Dendritic cell treated with granulocyte-macrophage colony-stimulating factor and Interleukin-4, amounts not matched to agents 40 ng/mL and 50 ng/mL, for 4 days (primary cell): ENCODE measurements at regions not wholly inside any gene's neighbourhood (a gene's known extent, or its start where the extent isn't known, plus 50 kb on each side); places are given as distances from the start of the nearest gene placed in this dataset.

Source experiments
- H3K27ac Mint-ChIP-seq: one replicate; pipeline ENCODE4 v1.8.0; 2022; ENCODE audit warnings: mild to moderate bottlenecking, mixed read lengths
- H3K27me3 Mint-ChIP-seq: one replicate; pipeline ENCODE4 v1.8.0; 2022; ENCODE audit warnings: mild to moderate bottlenecking, mixed read lengths
- H3K36me3 Mint-ChIP-seq: one replicate; pipeline ENCODE4 v1.8.0; 2022; ENCODE audit warnings: low read depth, mixed read lengths
- H3K4me1 Mint-ChIP-seq: one replicate; pipeline ENCODE4 v1.8.0; 2022; ENCODE audit warnings: low read depth, mixed read lengths
- H3K4me3 Mint-ChIP-seq: one replicate; pipeline ENCODE4 v1.8.0; 2022; ENCODE audit warnings: mild to moderate bottlenecking, moderate library complexity, mixed read lengths
- H3K9me3 Mint-ChIP-seq: one replicate; pipeline ENCODE4 v1.8.0; 2022; ENCODE audit warnings: mixed read lengths
- intact Hi-C: fragments of 100-400 bp; cut with micrococcal nuclease; formaldehyde crosslinking; loops from one replicate; pipeline ENCODE4 v1.15.0; 2022

GRCh38 chr20:24733416-24733815 lies 215.7 kb upstream of the CST7 start:
- H3K4me3 Mint-ChIP-seq, result no peak overlapping the region
- intact Hi-C loops, result no loop called here
- no peaks in the 10 kb centered on the region for H3K4me1 Mint-ChIP-seq
- no peak overlapping the region for H3K27ac Mint-ChIP-seq
- no peaks in the 10 kb centered on the region for H3K36me3 Mint-ChIP-seq
- no peaks in the 10 kb centered on the region for H3K9me3 Mint-ChIP-seq
- H3K27me3 Mint-ChIP-seq, result no peaks in the 10 kb centered on the region

GRCh38 chr20:24734139-24734538 lies 214.9 kb upstream of the CST7 start:
- Mint-ChIP-seq H3K9me3 (no peaks in the 10 kb centered on the region), H3K4me1 (peaks cover 3% of the 10 kb centered on the region), H3K36me3 (no peaks in the 10 kb centered on the region), H3K27ac (no peak overlapping the region), H3K4me3 (no peak overlapping the region), H3K27me3 (no peaks in the 10 kb centered on the region)
- intact Hi-C loops, result no loop called here

GRCh38 chr20:24735263-24735662 lies 213.8 kb upstream of the CST7 start:
- Mint-ChIP-seq H3K36me3 (no peaks in the 10 kb centered on the region), H3K27ac (no peak overlapping the region), H3K27me3 (no peaks in the 10 kb centered on the region), H3K9me3 (no peaks in the 10 kb centered on the region), H3K4me1 (peaks cover 5% of the 10 kb centered on the region), H3K4me3 (no peak overlapping the region)
- intact Hi-C loops, result no loop called here

- Mint-ChIP-seq H3K4me1 (peaks cover 5% of the 10 kb centered on the region), H3K4me3 (no peak overlapping the region), H3K27ac (no peak overlapping the region), H3K36me3 (no peaks in the 10 kb centered on the region), H3K27me3 (no peaks in the 10 kb centered on the region), H3K9me3 (no peaks in the 10 kb centered on the region)
- intact Hi-C loops, result no loop called here
These were observed 212.8 kb upstream of the CST7 start for GRCh38 chr20:24736131-24736843.

GRCh38 chr20:24736844-24737211 lies 212.2 kb upstream of the CST7 start:
- intact Hi-C loops, result no loop called here
- no peak overlapping the region for H3K4me3 Mint-ChIP-seq
- H3K27ac Mint-ChIP-seq, result no peak overlapping the region
- no peaks in the 10 kb centered on the region for H3K36me3 Mint-ChIP-seq
- H3K4me1 Mint-ChIP-seq, result peaks cover 5% of the 10 kb centered on the region
- H3K9me3 Mint-ChIP-seq, result no peaks in the 10 kb centered on the region
- H3K27me3 Mint-ChIP-seq, result no peaks in the 10 kb centered on the region

GRCh38 chr20:24737212-24737850 lies 211.7 kb upstream of the CST7 start:
- Mint-ChIP-seq H3K27me3 (no peaks in the 10 kb centered on the region), H3K36me3 (no peaks in the 10 kb centered on the region), H3K4me3 (no peak overlapping the region), H3K9me3 (no peaks in the 10 kb centered on the region), H3K4me1 (peaks cover 5% of the 10 kb centered on the region), H3K27ac (no peak overlapping the region)
- intact Hi-C loops, result no loop called here

- Mint-ChIP-seq H3K36me3 (no peaks in the 10 kb centered on the region), H3K27me3 (no peaks in the 10 kb centered on the region), H3K4me3 (no peak overlapping the region), H3K4me1 (peaks cover 5% of the 10 kb centered on the region), H3K9me3 (no peaks in the 10 kb centered on the region), H3K27ac (no peak overlapping the region)
- intact Hi-C loops, result no loop called here
These were observed 210.9 kb upstream of the CST7 start for GRCh38 chr20:24738058-24738775.

- Mint-ChIP-seq H3K36me3 (no peaks in the 10 kb centered on the region), H3K4me1 (peaks cover 5% of the 10 kb centered on the region), H3K9me3 (no peaks in the 10 kb centered on the region), H3K27me3 (no peaks in the 10 kb centered on the region), H3K27ac (no peak overlapping the region), H3K4me3 (no peak overlapping the region)
- intact Hi-C loops, result no loop called here
These were observed 210.0 kb upstream of the CST7 start for GRCh38 chr20:24738981-24739633.

GRCh38 chr20:24739746-24740145 lies 209.3 kb upstream of the CST7 start:
- Mint-ChIP-seq H3K27me3 (no peaks in the 10 kb centered on the region), H3K9me3 (no peaks in the 10 kb centered on the region), H3K36me3 (no peaks in the 10 kb centered on the region), H3K4me1 (peaks cover 5% of the 10 kb centered on the region), H3K4me3 (no peak overlapping the region), H3K27ac (no peak overlapping the region)
- intact Hi-C loops, result no loop called here

GRCh38 chr20:24741493-24742072 lies 207.5 kb upstream of the CST7 start:
- Mint-ChIP-seq H3K4me3 (no peak overlapping the region), H3K4me1 (peaks cover 5% of the 10 kb centered on the region), H3K27ac (no peak overlapping the region)

GRCh38 chr20:24742436-24742835 lies 206.6 kb upstream of the CST7 start:
- intact Hi-C loops, result no loop called here
- Mint-ChIP-seq H3K36me3 (no peaks in the 10 kb centered on the region), H3K9me3 (no peaks in the 10 kb centered on the region)

More at GRCh38 chr20:24741493-24742072, 207.5 kb upstream of the CST7 start:
- no peaks in the 10 kb centered on the region for H3K9me3 Mint-ChIP-seq
- no peaks in the 10 kb centered on the region for H3K36me3 Mint-ChIP-seq
- no peaks in the 10 kb centered on the region for H3K27me3 Mint-ChIP-seq
- intact Hi-C loops, result no loop called here

GRCh38 chr20:24742989-24743388 lies 206.1 kb upstream of the CST7 start:
- intact Hi-C loops, result no loop called here
- Mint-ChIP-seq H3K4me1 (peaks cover 5% of the 10 kb centered on the region), H3K27me3 (no peaks in the 10 kb centered on the region), H3K9me3 (no peaks in the 10 kb centered on the region), H3K36me3 (no peaks in the 10 kb centered on the region), H3K4me3 (no peak overlapping the region), H3K27ac (no peak overlapping the region)

More at GRCh38 chr20:24742436-24742835, 206.6 kb upstream of the CST7 start:
- Mint-ChIP-seq H3K4me3 (no peak overlapping the region), H3K27ac (no peak overlapping the region), H3K27me3 (no peaks in the 10 kb centered on the region), H3K4me1 (peaks cover 5% of the 10 kb centered on the region)

GRCh38 chr20:24743641-24744040 lies 205.4 kb upstream of the CST7 start:
- Mint-ChIP-seq H3K4me1 (peaks cover 5% of the 10 kb centered on the region), H3K27ac (no peak overlapping the region), H3K9me3 (no peaks in the 10 kb centered on the region), H3K4me3 (no peak overlapping the region), H3K27me3 (no peaks in the 10 kb centered on the region), H3K36me3 (no peaks in the 10 kb centered on the region)
- intact Hi-C loops, result no loop called here

GRCh38 chr20:24744747-24745146 lies 204.3 kb upstream of the CST7 start:
- intact Hi-C loops, result no loop called here
- H3K4me3 Mint-ChIP-seq, result no peak overlapping the region
- H3K4me1 Mint-ChIP-seq, result no peaks in the 10 kb centered on the region
- H3K9me3 Mint-ChIP-seq, result no peaks in the 10 kb centered on the region
- no peak overlapping the region for H3K27ac Mint-ChIP-seq
- H3K36me3 Mint-ChIP-seq, result no peaks in the 10 kb centered on the region
- H3K27me3 Mint-ChIP-seq, result no peaks in the 10 kb centered on the region
